Suprapubic skin (tissue), 4 donors: ENCODE measurements at regions not wholly inside any gene's neighbourhood (a gene's known extent, or its start where the extent isn't known, plus 50 kb on each side); places are given as distances from the start of the nearest gene placed in this dataset.

ENCODE experiments used
- CTCF ChIP-seq, 2 donors: fragments of 200-600 bp in 1 of 2; fragments of 450-650 bp in 1 of 2; sonication (generic) in 1 of 2; IDR thresholded peaks; one replicate each; pipeline ENCODE4 v1.5.1; 2016 to 2019; ENCODE audit warnings: antibody characterized with exemption in 2 of 2, mild to moderate bottlenecking in 1 of 2, moderate library complexity in 1 of 2
- EP300 ChIP-seq: sonication (generic); formaldehyde crosslinking; IDR thresholded peaks from one replicate; pipeline ENCODE4 v1.6.1; 2017; ENCODE audit warnings: antibody characterized with exemption
- POLR2A ChIP-seq, 2 donors: fragments of 450-650 bp; IDR thresholded peaks; one replicate each; pipeline ENCODE4 v1.6.1; 2017; ENCODE audit warnings: antibody characterized with exemption in 2 of 2, mild to moderate bottlenecking in 2 of 2, moderate library complexity in 2 of 2
- POLR2AphosphoS5 ChIP-seq, 3 donors: sonication (generic); formaldehyde crosslinking; IDR thresholded peaks; one replicate each; pipeline ENCODE4 v1.6.1; 2017; ENCODE audit warnings: antibody characterized with exemption in 3 of 3

GRCh38 chr22:48366056-48366455 lies 1461.6 kb downstream of the BRD1 start:
- TF ChIP-seq CTCF (IDR thresholded peaks at IDR 0.05) (no peak), EP300 (no peak), POLR2AphosphoS5 (IDR thresholded peaks at IDR 0.05) (no peak), POLR2A (IDR thresholded peaks at IDR 0.05) (no peak)
